Activated T-helper 1 cell treated with anti-CD3 and anti-CD28 coated beads, Interleukin-2, amount 50 U/mL, for 16 hours (primary cell): ENCODE measurements at regions not wholly inside any gene's neighbourhood (a gene's known extent, or its start where the extent isn't known, plus 50 kb on each side); places are given as distances from the start of the nearest gene placed in this dataset.

Source experiments
- DNase-seq, 2 donors: peaks; one replicate each; pipeline ENCODE4 v3.0.0-alpha.2; 2020; ENCODE audit warnings: low read depth in 1 of 2, low spot score in 1 of 2

DNA sequence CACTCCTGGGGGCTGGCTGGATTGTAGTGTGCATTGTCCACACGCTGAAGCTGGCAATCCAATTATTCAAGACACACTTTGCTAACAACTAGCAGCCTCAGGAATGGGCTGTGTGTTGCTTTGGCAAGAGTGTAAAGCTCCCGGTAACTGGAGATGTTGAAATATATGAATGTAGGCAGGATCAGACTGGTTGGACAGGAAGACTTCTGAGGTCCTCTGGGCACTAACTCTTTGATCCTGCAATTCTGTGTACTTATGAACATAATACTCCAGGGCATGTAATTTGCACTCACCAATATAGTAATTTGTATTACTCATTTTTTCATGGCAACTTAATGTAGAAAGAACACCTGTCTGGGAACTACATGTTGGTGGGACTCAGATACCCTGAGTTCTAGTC, 106.7 kb upstream of the SLC28A3 start:
- DNase-seq = no peak

DNA sequence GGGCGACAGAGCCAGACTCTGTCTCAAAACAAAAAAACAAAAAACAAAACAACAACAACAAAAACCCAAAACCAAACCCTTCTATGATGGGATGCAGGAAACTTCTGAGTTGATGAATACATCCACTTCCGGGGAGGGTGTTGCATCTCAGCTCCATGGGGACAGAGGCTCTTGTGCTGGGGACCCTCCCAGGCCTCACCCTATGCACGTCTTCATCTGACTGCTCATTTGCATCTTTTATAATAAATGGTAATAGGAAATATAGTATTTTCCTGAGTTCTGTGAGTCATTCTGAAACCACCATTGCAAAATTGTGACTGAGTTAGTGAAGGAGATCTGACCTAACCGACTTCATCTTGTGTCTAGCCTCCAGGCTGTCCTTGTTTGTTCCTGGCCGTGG, 109.5 kb upstream of the SLC28A3 start:
- no peak for DNase-seq

DNA sequence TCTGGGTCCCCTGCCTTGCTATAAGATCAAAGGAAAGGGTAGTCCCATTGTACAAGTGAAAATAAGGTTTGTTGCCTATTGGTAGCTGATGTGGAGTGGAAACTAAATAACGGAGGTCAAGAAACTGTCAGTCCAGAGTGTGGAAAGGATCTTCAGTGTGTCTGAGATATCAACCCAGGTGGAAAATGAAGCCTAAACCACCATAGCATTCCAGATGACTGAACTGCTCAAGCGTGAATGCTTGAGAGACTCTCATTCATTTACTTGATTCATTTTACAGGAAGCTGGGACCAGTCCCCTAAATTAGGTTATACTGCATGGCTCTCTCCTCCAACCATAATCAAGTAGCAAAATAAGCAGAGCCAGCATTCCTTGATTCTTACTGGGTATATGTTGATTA, 116.0 kb upstream of the SLC28A3 start:
- DNase-seq = no peak

DNA sequence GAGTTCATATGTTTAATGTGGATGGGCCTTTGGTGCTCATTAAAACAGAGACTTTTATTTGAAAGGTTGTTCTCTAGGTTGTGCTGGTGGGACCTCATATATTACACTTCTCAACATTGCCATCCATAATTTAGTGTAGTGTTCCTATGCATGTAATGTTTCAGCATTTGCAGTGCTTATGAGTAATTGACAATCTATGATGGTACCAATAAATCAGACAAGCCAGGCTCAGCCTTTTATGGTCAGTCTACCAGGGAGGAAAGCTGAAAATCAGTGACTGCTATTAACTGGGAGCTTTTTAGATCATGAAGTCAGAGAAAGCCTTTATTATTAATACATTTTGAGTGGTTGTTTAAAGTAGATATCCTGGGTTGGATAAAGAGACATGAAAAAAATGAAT, 120.1 kb upstream of the SLC28A3 start:
- no peak for DNase-seq

DNA sequence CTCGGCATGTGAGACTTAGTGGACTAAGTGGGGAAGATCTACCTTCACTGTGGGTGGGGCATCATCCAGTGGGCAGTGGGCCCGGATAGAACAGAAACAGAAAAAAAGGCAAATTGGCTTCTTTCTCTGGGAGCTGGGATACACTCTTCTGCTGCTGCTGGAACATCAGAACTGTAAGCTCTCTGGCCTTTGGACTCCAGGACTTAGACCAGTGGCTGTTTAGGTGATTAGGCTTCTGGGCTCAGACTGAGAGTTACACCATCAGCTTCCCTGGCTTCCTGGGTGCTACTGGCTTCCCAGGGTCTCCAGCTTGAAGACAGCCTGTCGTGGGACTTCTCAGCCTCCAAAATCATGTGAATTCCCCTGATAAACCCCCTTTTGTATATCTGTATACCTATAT, 122.7 kb upstream of the SLC28A3 start:
- no peak for DNase-seq

DNA sequence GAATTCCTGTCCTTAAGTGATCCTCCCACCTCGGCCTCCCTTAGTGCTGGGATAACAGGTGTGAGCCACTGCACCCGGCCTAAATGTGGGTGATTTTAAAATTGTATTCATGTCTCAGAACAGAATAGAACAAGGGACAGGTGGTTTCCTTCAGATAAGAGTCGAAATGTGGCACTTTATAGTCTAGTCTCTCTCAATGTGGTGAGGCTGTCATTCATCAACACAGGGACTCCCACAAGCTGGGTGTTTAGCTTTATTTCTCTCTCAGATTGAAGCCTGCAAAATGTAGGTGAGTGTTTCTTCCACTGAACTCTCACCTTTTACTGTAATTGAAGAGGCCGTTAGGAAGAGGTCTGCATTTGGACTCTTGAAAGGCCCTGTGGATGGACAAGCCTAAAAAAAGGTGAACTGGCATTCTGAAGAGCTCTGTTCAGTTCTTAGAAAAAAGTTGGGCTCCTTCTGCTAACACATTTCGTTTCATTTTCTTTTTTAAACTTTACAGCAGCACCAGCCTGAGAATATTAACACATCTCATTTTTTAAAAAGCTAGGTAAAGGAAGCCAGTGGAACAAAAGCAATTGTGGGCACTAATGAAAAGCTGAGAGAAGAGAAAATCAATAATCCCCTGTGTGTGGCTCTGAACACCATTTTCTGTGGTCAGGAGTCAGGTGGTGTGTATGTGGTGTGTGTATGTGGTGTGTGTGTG, 126.2 kb upstream of the SLC28A3 start:
- DNase-seq = no peak

DNA sequence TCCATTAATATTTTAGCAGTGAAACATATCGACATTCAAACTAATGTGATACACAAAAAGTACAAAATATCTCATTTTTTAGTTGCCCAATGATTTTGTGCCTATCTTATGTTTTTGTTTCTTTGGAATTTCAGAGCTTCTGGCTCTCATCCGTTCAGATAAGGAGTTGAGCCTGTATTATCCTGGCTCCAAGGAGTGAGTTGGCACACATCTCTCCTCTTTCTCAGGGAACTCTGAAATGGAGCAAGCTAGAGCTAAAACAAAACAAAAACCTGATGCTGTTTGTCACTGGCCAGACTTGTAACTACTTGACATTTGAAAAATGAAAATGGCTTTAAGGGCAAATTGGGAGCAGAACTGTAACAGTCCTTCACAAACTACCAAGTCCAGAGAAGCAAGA, 131.3 kb upstream of the SLC28A3 start:
- no peak for DNase-seq

DNA sequence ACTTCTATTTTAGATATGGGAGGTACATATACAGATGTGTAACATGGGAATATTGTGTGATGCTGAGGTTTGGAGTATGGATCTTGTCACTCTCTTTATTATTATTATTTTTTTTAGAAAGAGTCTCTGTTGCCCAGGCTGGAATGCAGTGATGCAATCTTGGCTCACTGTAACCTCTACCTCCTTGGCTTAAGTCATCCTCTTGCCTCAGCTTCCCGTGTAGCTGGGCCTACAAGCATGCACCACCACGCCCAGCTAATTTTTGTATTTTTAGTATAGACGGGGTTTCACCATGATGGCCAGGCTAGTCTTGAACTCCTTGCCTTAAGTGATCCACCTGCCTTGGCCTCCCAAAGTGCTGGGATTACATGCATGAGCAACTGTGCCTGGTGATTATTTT, 138.4 kb upstream of the SLC28A3 start:
- no peak for DNase-seq

DNA sequence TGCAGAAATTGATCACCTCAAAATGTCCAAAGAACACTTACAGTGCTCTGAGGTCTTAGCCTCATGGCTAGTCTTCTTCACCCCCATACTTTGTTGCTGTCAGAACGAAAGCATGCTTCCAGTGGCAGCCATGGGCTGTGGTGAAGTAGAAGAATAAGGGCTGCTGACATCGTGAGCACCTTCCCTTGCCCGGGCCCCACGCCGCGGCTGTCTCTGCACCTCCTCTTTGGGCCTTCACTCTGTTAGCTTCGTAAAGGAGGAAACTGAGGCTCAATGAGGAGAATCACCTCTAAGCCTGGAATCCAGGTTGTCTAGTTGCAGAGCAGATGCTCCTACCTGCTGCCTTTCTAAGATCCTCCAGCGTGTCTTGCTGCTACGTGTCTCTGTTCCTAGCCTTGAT, 139.5 kb upstream of the SLC28A3 start:
- DNase-seq = no peak

DNA sequence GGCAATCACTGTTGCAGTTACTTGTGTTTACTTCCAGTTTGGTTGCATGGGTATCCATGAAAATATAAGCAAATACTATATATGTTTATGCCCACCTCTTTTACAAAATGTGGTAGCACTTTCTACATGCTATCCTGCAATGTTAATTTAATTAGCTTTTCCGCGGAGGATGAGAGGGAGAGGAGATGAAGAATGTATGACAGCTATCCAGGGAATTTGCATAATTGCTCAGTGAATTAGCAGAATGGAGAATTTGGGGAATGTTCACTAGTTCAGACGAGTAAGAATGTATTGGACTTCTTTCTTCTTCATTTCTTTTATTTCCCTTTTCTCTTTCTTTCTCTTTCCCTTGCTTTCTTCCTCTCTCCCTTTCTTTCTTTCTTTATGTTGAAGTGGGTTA, 140.7 kb upstream of the SLC28A3 start:
- DNase-seq = no peak

DNA sequence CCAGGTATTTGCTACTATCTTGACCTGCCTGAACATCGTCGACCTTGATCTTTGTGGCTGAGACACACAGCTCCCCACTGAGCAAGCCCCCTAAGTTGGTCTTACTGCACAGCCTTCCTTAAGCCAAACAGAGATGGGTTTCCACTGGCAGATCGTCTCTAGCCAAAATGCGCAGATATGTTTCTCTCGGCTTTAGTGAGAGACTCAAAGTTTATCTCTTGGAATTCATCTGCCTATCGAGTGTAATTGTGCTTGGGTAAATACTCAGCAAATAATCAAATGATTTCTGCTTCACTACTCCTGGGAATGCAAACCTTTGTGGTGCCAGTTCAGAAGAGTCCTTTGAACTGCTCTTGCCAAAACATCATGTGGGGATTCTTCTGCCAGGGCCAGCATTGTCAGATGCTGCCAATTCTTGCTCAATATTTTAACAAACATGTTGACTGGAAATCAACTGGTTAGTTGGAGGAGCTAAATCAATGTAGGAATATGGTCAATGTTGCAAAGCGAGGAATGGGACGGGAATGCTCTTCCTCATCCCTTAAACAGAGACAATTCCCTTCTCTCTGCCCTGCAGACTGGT, 141.2 kb upstream of the SLC28A3 start:
- no peak for DNase-seq

DNA sequence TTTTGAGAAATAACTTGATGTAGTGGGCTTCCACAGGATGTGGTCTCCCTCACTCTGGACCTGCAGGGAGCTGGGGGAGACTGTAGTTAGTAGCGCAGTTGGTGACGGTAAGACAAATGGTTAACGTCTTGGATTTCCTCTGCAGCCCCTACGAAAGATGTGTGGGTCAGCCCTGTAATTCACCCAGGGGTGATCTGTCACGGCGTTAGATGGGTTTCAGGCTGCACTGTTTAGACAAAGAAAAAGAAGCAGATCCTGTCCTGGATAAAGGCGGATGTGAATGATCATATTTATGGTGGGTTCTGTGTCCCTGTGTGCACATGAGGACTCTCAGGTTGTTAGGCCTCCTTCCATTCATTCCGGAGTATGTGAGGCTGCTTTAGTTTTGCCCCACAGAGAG, 142.0 kb upstream of the SLC28A3 start:
- DNase-seq = no peak

DNA sequence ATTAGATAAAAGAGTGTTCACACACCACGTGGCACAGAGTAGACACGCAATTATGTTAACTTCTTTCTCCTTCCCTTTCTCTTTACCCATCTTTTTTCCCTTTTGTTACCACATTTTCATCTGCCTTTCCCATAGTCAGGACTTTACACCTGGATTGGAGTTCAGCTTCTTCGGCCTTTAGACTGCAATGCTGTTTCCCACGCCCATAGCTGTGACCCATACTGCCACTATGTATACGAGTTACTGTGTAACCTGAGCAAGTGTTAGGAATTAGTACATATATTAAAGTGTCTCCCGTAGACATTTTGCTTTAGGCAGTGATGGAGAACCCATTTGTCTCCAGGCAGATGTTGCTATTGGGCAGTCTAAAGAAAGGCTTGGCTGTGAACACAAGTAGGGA, 143.6 kb upstream of the SLC28A3 start:
- DNase-seq = no peak

DNA sequence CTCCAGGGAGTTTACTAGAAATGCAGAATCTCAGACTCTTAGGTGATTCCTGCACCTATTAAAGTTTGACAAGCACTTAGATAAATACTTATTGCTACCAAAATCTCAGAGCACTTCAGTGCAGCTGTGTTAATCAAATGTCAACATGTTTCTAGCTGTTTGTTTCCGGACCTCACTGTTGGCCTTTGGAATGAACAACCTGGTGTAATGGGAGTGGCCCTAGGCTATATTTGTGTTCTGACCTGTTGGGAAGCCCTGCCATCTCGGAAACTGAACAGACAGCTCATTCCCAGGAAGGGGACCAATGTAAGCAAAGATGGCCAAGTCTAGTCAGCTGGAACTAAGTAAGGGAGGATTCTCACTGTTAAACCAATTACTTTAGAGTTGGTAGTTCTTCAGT, 145.0 kb upstream of the SLC28A3 start:
- no peak for DNase-seq

DNA sequence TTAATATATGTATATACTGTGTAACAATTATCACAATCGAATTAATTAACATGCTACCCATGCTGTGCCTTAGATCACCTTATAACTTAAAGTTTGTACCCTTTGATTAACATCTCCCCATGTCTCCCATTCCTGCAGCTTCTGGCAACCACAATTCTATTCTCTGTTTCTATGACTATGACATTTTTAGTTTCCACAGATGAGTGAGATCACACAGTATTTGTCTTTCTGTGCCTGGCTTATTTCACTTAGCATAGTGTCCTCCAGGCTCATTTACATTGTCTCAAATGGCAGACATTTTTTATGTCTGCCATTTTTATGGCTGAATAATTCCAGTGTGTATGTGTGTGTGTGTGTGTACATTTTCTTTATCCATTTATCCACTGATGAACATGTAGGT, 146.1 kb upstream of the SLC28A3 start:
- DNase-seq = no peak

DNA sequence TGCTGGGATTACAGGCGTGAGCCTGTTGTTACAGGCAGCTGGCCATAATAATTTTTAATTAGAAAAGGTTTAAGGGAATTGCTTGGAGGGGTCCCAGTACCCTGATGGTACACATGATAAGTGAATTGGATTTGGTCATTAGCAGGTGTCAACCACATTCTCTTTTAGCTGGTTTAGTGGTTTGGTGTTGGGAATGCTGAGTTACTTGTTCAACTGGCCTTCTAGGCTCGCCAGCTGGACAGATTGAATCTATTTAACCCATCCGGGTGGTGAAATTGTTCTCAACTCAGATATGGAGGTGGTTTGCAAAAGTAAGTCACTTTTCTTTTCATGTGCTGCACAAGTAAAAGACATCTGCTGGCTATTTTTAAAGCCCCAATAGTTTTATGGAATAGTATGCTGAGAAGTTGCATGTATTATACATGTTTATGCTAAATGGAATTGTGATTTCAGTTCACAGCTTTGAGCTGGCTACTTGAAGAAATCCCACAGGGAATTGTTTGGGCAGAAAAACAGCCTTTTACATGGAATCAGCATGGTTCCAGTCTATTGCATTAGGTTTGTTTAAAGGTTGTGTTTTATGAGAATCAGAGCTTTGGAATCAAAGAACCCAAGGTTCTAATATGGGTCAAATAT, 149.8 kb upstream of the SLC28A3 start:
- DNase-seq = no peak

DNA sequence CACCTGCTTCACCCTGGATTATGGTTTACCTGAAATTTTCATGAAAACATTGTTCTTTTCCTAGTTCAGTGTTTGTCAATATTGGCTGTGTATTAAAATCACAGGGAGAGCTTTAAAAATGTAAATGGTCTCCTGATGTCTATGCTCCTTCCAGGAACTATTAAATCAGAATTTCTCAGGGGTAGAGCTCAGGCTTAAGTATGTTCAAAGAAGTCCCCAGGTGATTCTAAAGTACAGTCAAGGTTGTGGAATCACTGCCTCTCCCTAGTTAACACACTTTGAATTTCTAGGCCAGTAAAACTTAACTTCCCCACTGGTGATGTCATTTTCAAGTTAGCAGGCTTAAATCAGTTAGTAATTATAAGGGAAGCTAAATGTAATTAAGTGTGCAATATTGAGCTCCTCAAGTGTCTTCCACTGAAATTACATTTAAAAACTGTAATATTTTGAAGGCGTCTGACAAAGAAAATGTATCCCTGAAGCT, 150.3 kb upstream of the SLC28A3 start:
- no peak for DNase-seq

DNA sequence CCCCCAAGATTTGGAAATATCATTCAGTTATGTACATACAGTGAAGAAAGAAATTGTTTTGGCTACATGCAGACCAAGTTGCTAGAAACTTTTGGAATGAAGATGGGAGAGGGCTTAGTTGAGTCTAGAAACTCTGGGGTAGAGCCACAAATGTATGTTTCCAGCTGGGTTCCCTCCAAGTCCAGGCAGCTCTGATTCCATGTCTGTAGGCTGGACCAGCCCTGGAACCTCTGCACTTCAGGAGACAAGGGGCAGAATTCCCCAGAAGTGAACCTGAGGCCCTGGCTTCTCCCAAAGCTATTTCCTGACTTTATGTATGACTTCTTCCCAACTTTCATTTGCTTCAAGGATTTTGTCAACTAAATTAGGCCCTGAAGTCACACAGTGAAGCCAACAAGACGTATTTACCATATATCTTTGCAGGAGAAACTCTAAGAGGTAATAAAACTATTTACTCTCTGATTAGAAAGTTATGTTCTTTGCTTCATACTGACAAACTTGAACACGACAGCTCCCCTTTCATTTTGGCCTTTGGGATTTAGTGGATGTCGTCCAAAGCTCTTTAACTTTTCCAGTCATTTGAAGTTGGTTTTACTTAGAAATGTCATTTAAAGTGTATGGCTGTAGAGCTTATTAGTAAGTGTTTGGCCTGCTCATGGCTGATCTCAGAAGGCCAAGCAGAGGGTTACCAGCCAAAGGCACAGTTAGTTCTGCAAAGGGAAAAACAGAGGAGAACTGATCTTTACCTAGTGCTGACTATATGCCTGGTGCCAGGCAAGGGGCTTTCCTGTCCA, 152.0 kb upstream of the SLC28A3 start:
- no peak for DNase-seq

DNA sequence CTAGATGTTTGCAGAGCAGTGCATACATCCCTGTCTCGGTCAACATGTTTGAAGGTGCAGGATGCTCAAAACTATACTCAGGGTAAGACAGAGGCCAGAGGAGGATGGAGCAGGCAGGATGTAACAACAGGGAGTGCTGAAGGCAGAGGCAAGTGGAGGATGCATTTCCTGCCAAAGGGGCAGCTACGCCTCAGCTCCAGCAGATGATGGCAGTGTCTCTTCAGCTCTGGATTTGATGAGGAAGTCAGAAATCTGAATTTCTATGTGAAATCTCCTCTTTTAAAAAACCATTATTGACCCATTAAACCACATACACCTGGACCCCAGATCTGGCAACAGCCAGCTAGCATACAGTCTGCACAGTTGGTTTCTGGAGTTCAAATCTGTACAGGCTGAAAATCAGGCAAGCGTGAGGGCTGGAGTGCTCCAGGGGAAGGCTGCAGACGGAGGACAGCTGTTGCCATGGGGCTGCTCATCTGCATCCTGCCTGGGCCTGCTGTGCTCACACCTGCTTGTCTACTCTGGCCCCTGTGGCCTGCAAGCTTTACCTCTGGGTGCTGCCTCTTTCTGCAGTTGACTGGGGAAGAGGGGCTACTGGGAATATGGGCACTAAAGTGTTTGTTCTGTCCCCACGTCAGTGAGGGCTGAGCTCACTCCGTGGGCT, 152.9 kb upstream of the SLC28A3 start:
- DNase-seq = no peak

DNA sequence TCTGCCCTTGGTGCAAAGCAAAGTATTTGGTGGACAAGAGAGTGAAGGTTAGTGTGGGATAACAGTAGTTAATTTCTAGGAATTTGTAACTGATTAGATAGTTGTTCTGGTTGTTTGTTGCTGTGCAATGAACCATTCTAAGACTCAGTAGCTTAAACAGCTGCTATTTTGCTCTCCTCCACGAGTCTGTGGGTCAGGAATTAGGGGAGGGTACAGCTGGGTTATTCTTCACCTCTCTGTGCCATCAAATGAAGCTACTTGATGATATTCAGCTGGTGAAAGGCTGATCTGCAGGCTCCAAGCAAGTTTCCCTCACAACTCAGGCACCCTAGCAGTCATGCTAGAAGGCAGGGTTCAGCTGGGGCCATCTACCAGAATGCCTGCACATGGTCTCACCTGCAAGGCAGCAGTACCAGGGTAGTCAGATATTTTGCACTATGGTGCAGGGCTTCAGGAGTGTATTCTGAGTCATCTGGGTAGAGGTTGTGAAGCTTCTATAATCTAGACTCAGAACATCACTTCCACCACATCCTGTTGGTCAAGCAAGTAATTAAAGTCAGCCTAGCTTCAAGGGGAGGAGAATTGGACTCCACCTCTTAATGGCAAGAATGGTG, 159.5 kb upstream of the SLC28A3 start:
- DNase-seq = no peak

DNA sequence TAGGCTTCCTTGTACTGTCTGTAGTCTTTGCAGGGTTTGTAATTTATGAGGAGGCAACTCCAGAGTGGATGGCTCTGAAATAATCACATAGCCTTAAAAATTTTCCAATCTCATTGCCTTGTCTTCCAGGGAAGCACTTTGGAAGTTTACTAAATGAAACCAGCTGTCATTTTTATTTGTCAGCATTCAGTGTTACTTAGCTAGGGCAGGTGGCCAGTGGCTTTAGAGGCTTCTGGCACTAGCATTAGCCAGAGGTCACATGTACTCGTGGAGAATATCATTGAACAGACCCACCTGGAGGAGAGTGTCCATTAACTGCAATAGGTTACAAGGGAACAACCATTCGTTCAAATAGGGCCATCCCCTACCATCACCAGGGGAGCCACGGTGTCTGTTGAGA, 160.3 kb upstream of the SLC28A3 start:
- no peak for DNase-seq
